Immature natural killer cell (primary cell): ENCODE measurements at regions not wholly inside any gene's neighbourhood (a gene's known extent, or its start where the extent isn't known, plus 50 kb on each side); places are given as distances from the start of the nearest gene placed in this dataset.

Experiments
- DNase-seq, 3 donors: peaks; one replicate each; pipeline ENCODE4 v3.0.0; 2022; ENCODE audit warnings: mixed read lengths in 1 of 3
- H3K27ac Mint-ChIP-seq, 6 donors: one replicate each; pipeline ENCODE4 v1.8.0; 2020; ENCODE audit warnings: mixed read lengths in 6 of 6, mild to moderate bottlenecking in 5 of 6, inconsistent platforms in 4 of 6, moderate library complexity in 3 of 6
- H3K27me3 Mint-ChIP-seq, 3 donors: one replicate each; pipeline ENCODE4 v1.8.0; 2020 to 2021; ENCODE audit warnings: low read depth in 3 of 3, mild to moderate bottlenecking in 3 of 3, mixed read lengths in 3 of 3, moderate library complexity in 3 of 3, inconsistent platforms in 1 of 3
- H3K36me3 Mint-ChIP-seq, 3 donors: one replicate each; pipeline ENCODE4 v1.8.0; 2020; ENCODE audit warnings: mixed read lengths in 3 of 3, inconsistent platforms in 2 of 3, mild to moderate bottlenecking in 2 of 3
- H3K4me1 Mint-ChIP-seq, 2 donors: one replicate each; pipeline ENCODE4 v1.8.0; 2020; ENCODE audit warnings: inconsistent platforms in 2 of 2, mild to moderate bottlenecking in 2 of 2, mixed read lengths in 2 of 2, moderate library complexity in 1 of 2
- H3K4me3 Mint-ChIP-seq, 5 donors: one replicate each; pipeline ENCODE4 v1.8.0; 2020; ENCODE audit warnings: mild to moderate bottlenecking in 5 of 5, mixed read lengths in 5 of 5, inconsistent platforms in 3 of 5, moderate library complexity in 3 of 5
- H3K9me3 Mint-ChIP-seq, 6 donors: one replicate each; pipeline ENCODE4 v1.8.0; 2020; ENCODE audit warnings: mild to moderate bottlenecking in 6 of 6, mixed read lengths in 6 of 6, inconsistent platforms in 4 of 6, moderate library complexity in 3 of 6

- Mint-ChIP-seq H3K9me3 (peaks cover 0 to 1% (median 0%) of the 10 kb centered on the region in 6 donors), H3K27ac (no peak overlapping the region), H3K36me3 (no peaks in the 10 kb centered on the region), H3K4me1 (no peaks in the 10 kb centered on the region), H3K4me3 (no peak overlapping the region), H3K27me3 (peaks cover 2 to 6% (median 4%) of the 10 kb centered on the region in 3 donors)
- DNase-seq = no peak
Measured at GRCh38 chr12:112638420-112638819, 153.1 kb upstream of the RPH3A start.

- DNase-seq = no peak
- no peaks in the 10 kb centered on the region for H3K9me3 Mint-ChIP-seq
- H3K27me3 Mint-ChIP-seq = peaks cover 0 to 10% (median 0%) of the 10 kb centered on the region in 3 donors
- H3K27ac Mint-ChIP-seq = no peak overlapping the region
- H3K36me3 Mint-ChIP-seq = no peaks in the 10 kb centered on the region
- H3K4me1 Mint-ChIP-seq = no peaks in the 10 kb centered on the region
- H3K4me3 Mint-ChIP-seq = no peak overlapping the region
Measured at GRCh38 chr12:112645586-112645985, 146.0 kb upstream of the RPH3A start.

- no peak overlapping the region for H3K4me3 Mint-ChIP-seq
- peaks cover 0 to 7% (median 5%) of the 10 kb centered on the region in 3 donors for H3K27me3 Mint-ChIP-seq
- H3K27ac Mint-ChIP-seq = no peak overlapping the region
Measured at GRCh38 chr12:112656141-112656540, 135.4 kb upstream of the RPH3A start.

GRCh38 chr12:112664569-112664968 is 127.0 kb upstream of the RPH3A start:
- Mint-ChIP-seq H3K4me3 (no peak overlapping the region), H3K27ac (no peak overlapping the region), H3K9me3 (peaks cover 0 to 2% (median 0%) of the 10 kb centered on the region in 6 donors), H3K4me1 (peaks cover 2 to 9% of the 10 kb centered on the region in 2 donors), H3K27me3 (peaks cover 8 to 13% (median 12%) of the 10 kb centered on the region in 3 donors), H3K36me3 (no peaks in the 10 kb centered on the region)
- DNase-seq = peak in 1 of 3 donors; percentile 16

More at GRCh38 chr12:112656141-112656540, 135.4 kb upstream of the RPH3A start:
- no peaks in the 10 kb centered on the region for H3K9me3 Mint-ChIP-seq
- no peaks in the 10 kb centered on the region for H3K4me1 Mint-ChIP-seq
- H3K36me3 Mint-ChIP-seq = no peaks in the 10 kb centered on the region
- DNase-seq = no peak

GRCh38 chr12:112665958-112666357 is 125.6 kb upstream of the RPH3A start:
- H3K36me3 Mint-ChIP-seq = no peaks in the 10 kb centered on the region
- peaks cover 0 to 2% (median 0%) of the 10 kb centered on the region in 6 donors for H3K9me3 Mint-ChIP-seq
- H3K4me1 Mint-ChIP-seq = peaks cover 2 to 9% of the 10 kb centered on the region in 2 donors
- DNase-seq = no peak
- H3K27ac Mint-ChIP-seq = peak overlapping the region in 2 of 6 donors; percentile 71 to 75
- H3K27me3 Mint-ChIP-seq = peaks cover 8 to 12% (median 8%) of the 10 kb centered on the region in 3 donors
- peak overlapping the region in 1 of 5 donors; percentile 65 for H3K4me3 Mint-ChIP-seq

- Mint-ChIP-seq H3K27me3 (peaks cover 0 to 9% (median 7%) of the 10 kb centered on the region in 3 donors), H3K27ac (no peak overlapping the region), H3K4me3 (no peak overlapping the region), H3K4me1 (no peaks in the 10 kb centered on the region), H3K9me3 (peaks cover 0 to 2% (median 0%) of the 10 kb centered on the region in 6 donors), H3K36me3 (no peaks in the 10 kb centered on the region)
- no peak for DNase-seq
Measured at GRCh38 chr12:112671564-112671963, 120.0 kb upstream of the RPH3A start.

- no peak overlapping the region for H3K27ac Mint-ChIP-seq
- no peaks in the 10 kb centered on the region for H3K36me3 Mint-ChIP-seq
- no peak for DNase-seq
- H3K27me3 Mint-ChIP-seq = peaks cover 0 to 5% (median 2%) of the 10 kb centered on the region in 3 donors
- no peak overlapping the region for H3K4me3 Mint-ChIP-seq
- H3K9me3 Mint-ChIP-seq = no peaks in the 10 kb centered on the region
- no peaks in the 10 kb centered on the region for H3K4me1 Mint-ChIP-seq
Measured at GRCh38 chr12:112674539-112674938, 117.0 kb upstream of the RPH3A start.

GRCh38 chr12:112676507-112676906 is 115.0 kb upstream of the RPH3A start:
- H3K4me3 Mint-ChIP-seq = no peak overlapping the region
- H3K27ac Mint-ChIP-seq = no peak overlapping the region
- no peaks in the 10 kb centered on the region for H3K9me3 Mint-ChIP-seq
- H3K4me1 Mint-ChIP-seq = no peaks in the 10 kb centered on the region
- H3K27me3 Mint-ChIP-seq = peaks cover 4 to 5% (median 5%) of the 10 kb centered on the region in 3 donors
- H3K36me3 Mint-ChIP-seq = no peaks in the 10 kb centered on the region
- DNase-seq = no peak

- Mint-ChIP-seq H3K4me1 (no peaks in the 10 kb centered on the region), H3K27me3 (peaks cover 4 to 5% (median 5%) of the 10 kb centered on the region in 3 donors), H3K27ac (no peak overlapping the region), H3K36me3 (no peaks in the 10 kb centered on the region), H3K4me3 (no peak overlapping the region), H3K9me3 (no peaks in the 10 kb centered on the region)
- no peak for DNase-seq
Measured at GRCh38 chr12:112677050-112677765, 114.3 kb upstream of the RPH3A start.

GRCh38 chr12:112680993-112681392 is 110.6 kb upstream of the RPH3A start:
- Mint-ChIP-seq H3K4me1 (no peaks in the 10 kb centered on the region), H3K36me3 (no peaks in the 10 kb centered on the region), H3K9me3 (peaks cover 0 to under 1% (median 0%) of the 10 kb centered on the region in 6 donors), H3K27ac (no peak overlapping the region), H3K27me3 (peaks cover 5 to 9% (median 7%) of the 10 kb centered on the region in 3 donors), H3K4me3 (no peak overlapping the region)
- no peak for DNase-seq

- no peaks in the 10 kb centered on the region for H3K4me1 Mint-ChIP-seq
- H3K9me3 Mint-ChIP-seq = peaks cover 0 to 2% (median 0%) of the 10 kb centered on the region in 6 donors
Measured at GRCh38 chr12:112682586-112682985, 109.0 kb upstream of the RPH3A start.

GRCh38 chr12:112684742-112685141 is 106.8 kb upstream of the RPH3A start:
- Mint-ChIP-seq H3K9me3 (peaks cover 0 to 2% (median 0%) of the 10 kb centered on the region in 6 donors), H3K27ac (no peak overlapping the region), H3K27me3 (peaks cover 9 to 12% (median 9%) of the 10 kb centered on the region in 3 donors), H3K4me3 (no peak overlapping the region), H3K36me3 (no peaks in the 10 kb centered on the region), H3K4me1 (no peaks in the 10 kb centered on the region)
- DNase-seq = no peak

More at GRCh38 chr12:112682586-112682985, 109.0 kb upstream of the RPH3A start:
- no peaks in the 10 kb centered on the region for H3K36me3 Mint-ChIP-seq
- no peak for DNase-seq
- no peak overlapping the region for H3K4me3 Mint-ChIP-seq
- H3K27ac Mint-ChIP-seq = no peak overlapping the region
- H3K27me3 Mint-ChIP-seq = peaks cover 5 to 9% (median 7%) of the 10 kb centered on the region in 3 donors

- Mint-ChIP-seq H3K27me3 (peaks cover 9 to 12% (median 9%) of the 10 kb centered on the region in 3 donors), H3K4me1 (no peaks in the 10 kb centered on the region), H3K4me3 (no peak overlapping the region), H3K27ac (no peak overlapping the region), H3K9me3 (peaks cover 0 to 2% (median 0%) of the 10 kb centered on the region in 6 donors), H3K36me3 (no peaks in the 10 kb centered on the region)
- DNase-seq = no peak
Measured at GRCh38 chr12:112685321-112685720, 106.2 kb upstream of the RPH3A start.

GRCh38 chr12:112686373-112686772 is 105.2 kb upstream of the RPH3A start:
- H3K36me3 Mint-ChIP-seq = no peaks in the 10 kb centered on the region
- H3K9me3 Mint-ChIP-seq = peaks cover 0 to 2% (median 0%) of the 10 kb centered on the region in 6 donors
- no peak for DNase-seq
- H3K27ac Mint-ChIP-seq = no peak overlapping the region
- no peak overlapping the region for H3K4me3 Mint-ChIP-seq
- peaks cover 4 to 13% (median 6%) of the 10 kb centered on the region in 3 donors for H3K27me3 Mint-ChIP-seq
- H3K4me1 Mint-ChIP-seq = no peaks in the 10 kb centered on the region
